SH-SY5Y (cell line): ENCODE measurements at regions not wholly inside any gene's neighbourhood (a gene's known extent, or its start where the extent isn't known, plus 50 kb on each side); places are given as distances from the start of the nearest gene placed in this dataset.

Experiments used
- GATA2 ChIP-seq: IDR thresholded peaks from 2 replicates; pipeline ENCODE4 v1.6.1; 2011; ENCODE audit warnings: mild to moderate bottlenecking, low read depth, low read length
- GATA3 ChIP-seq: IDR thresholded peaks from 2 replicates; pipeline ENCODE4 v1.6.1; 2011; ENCODE audit warnings: low read depth, mild to moderate bottlenecking, low read length, moderate library complexity

DNA sequence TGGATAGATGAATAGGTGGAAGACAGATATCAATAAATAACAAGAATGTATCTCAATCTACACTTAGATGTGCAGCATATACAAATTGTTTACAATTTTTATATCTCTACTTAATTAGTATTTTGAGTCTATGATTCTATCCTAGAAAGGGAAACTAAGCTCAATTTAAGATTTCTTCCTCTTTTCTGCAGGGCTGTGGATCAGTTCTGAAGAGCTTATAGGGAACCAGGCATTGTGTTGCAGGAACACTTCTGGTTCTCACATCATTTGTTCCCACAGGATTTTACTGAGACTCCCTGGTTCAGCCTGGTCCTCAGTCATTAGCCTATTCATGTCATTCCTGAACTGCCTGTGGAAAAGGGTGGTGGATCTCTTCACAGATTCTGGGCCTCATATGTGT, 105.8 kb downstream of the TNFSF18 start:
- TF ChIP-seq GATA3 (no peak), GATA2 (no peak)

DNA sequence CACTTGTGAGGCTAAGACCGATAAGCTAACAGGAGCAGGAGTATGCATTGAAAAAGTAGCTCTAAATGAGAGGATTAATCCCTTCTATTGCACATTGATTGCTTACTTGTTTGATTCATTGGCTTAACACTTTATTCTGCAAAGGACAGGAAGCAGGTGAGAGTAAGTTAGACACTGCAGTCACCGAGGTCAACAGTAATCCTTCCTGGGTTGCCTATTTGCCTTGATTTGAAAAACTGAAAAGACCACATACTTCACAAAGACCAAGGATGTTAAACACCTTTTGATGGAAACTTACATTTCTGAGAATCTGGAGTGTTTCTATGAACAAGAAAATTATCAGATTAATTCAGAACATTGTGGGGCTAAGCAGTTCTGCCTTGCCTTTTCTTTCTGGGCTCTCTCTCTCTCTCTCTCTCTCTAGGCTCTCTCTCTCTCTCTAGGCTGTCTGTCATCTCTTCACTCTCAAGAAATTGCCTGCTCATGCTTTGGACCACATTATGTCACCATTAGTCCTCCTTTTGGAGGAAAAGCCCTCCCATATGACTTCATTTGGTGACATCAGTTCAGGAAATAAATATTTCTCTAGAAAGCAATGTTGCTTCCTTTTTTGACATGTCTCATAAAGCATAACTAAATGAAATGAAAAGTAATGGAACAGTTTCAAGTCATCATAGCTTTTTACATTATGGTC, 103.8 kb downstream of the TNFSF18 start:
- no peak for TF ChIP-seq GATA3
- no peak for TF ChIP-seq GATA2

DNA sequence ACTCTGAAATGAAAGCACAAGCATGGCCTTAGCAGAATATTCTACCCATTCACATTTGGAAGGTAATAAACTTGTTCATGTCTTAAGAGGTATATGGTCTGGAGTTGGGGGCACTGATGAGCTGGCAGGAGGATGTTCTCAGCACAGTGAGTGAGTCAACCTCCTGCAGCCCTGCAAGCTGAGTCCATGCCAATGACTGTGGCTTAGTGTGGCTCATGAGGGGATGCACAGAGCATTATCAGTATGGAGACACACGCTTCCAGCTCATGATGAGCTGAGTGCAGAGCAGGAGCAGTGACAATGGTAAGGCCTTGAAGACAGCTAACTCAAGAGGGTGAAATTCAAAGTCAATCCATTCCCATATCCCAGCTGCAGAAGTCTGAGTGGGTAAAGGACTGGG, 102.3 kb downstream of the TNFSF18 start:
- TF ChIP-seq GATA3: no peak
- TF ChIP-seq GATA2: no peak

DNA sequence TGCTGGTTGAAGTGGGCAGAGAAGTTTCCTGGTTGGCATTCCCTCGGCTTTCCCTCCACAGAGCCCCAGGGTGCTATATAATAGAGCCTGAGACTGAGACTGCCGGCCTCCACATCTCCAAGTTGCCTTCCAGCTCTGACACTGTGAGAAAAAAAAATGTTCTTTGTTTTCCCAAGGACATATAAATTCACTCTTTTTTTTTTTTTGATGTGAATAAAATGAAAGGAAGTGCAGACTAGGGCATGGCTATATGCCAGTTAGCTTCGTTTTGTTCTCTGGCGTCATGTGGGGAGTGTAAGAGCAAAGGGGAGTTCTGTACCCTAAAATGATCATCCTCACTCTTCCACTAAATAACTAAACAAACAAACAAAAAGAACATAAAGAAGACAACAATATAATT, 101.6 kb downstream of the TNFSF18 start:
- TF ChIP-seq GATA2: no peak
- no peak for TF ChIP-seq GATA3

DNA sequence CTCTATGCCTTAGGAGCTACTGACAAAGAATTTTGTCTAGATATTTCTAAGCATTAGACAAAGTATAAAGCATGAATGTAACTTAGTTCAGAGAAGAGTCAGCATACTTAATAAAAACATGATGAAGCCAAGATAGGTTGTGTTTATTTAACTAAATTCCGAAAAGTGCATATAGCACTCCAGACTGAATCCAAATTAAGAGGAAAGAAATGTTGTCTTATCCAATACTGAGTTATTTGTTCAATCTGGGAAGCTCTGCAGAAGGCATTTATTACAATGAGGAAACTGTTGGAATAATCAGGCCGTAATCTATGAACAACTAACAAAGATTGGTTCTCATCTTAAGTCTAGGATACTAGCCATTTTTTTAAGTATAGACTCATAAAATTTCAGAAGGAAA, 100.2 kb downstream of the TNFSF18 start:
- TF ChIP-seq GATA3: no peak
- no peak for TF ChIP-seq GATA2

DNA sequence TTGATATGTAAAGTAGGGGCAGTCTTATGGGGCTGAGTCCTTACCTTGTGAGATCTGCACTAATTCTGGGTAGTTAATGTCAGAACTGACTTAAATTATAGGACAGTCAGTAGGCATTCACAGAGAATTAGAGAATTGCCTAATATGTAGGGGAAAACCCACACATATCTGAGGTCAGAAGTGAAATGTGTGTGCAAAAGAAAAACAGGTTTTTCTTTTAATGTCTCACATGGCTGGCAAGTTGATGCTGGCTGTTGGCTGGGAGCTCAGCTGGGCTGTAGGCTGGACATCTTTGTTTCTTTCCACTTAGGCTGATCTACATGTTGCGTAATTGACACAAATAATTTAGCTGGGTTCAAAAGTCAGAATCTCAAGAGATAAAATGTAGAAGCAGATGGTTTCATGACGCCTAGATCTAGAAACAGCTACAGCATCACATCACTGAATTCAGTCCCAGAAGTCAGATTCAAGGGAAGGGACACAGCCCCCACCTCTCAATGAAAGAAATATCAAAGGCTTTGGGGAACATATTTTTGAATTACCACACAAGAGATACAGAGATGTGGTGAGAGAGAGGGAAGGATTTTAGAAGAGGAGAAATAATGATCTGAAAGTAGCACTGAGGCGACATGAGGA, 98.9 kb downstream of the TNFSF18 start:
- TF ChIP-seq GATA3 (no peak), GATA2 (no peak)

DNA sequence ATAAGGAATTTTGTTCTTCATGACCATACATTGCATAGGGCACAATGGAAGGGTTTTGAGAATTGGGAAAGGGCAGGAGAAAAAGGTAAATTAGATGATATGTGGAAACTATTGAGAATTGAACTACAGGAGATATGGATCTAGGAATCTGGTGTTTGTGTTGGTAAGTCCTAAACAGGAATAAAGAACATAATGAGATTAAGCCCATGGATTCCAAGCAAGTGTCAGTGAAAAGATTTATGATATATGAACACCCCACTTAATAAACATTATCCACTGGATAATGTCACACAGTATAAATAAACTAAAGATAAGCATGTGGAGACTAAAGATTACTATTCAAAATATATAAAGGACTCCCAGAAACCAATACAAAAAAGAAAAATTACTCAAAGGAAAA, 98.2 kb downstream of the TNFSF18 start:
- TF ChIP-seq GATA3 (no peak; the same call in 1 of the 2 replicates), GATA2 (no peak)

DNA sequence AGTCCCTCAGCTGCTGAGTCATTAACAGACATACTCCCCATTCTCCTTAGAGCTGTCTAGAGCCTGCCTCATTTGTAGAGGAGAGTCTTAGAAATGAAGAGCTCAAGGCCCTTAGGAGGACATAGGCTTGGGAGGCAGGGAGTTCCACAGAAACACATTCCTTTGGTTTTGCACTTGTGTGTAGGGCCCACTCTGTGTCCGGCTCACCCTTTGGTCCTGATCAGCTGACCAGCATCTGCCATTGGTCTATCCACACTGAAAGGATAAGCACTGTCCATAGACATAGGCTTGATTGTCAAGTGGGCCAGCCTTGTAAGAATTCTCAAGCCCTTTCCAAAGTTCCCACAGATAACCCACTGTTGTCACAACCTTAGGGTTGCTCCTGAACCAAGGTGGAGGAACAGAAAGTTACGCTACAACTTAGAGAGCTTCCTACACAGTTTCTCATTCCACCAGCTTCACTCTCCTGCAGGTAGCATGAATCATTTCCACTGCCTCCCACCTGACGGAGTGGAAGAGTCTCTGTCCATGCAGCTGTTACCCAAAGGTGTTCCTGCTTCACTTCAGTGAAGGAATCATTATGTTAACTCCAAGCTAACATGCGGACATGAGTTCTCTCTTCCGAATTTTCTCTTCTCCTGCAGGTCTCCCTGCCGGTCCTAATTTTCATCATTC, 96.1 kb downstream of the TNFSF18 start:
- TF ChIP-seq GATA3 (no peak), GATA2 (no peak)

DNA sequence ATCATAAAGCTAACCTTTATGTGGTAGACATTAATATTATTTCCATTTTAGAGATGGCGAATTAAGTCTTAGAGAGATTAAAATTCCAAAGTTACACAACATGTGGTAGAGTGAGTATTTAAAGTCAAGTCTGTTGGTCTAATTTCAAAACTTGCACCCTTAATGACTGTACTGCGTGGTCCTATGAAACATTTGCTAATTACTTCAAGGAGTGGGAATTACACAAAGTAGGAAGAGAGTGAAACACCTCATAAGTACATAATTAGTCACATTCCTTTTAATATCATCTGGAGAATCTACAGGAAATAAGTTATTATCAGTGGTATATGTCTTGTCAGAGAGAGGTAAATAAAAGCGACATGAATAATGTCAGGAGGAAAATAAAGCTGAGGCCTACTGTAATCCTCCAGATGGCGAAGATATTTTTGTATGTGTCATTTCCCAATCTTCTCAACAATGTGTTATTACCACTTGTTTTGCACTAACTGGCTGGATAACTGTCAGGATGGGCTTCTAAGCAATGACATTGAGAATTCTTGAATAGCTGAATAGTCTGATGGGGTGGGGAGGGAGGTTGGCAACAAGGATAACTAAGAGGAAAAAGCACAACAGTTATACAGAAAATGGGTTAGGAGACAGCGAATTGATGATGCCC, 95.5 kb downstream of the TNFSF18 start:
- TF ChIP-seq GATA2: no peak
- TF ChIP-seq GATA3: no peak

DNA sequence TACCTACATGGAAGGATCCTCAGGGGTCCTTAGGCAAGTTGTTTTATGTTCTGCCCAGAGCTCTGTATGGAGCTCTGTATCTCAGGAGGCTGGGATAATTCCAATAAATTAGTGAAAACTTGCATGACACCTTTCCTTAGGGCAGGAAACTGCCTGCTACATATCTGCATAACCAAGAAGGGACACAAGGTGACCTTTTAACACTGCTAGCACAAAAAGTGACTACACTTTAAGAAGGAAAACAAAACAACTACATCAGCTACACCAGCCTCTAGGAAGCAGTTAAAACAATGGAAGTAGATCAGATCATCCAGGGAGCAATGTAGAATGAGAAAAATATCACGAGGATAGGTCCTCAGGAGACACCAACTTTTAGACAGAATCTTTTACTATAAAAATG, 93.9 kb downstream of the TNFSF18 start:
- TF ChIP-seq GATA3: no peak
- TF ChIP-seq GATA2: no peak

DNA sequence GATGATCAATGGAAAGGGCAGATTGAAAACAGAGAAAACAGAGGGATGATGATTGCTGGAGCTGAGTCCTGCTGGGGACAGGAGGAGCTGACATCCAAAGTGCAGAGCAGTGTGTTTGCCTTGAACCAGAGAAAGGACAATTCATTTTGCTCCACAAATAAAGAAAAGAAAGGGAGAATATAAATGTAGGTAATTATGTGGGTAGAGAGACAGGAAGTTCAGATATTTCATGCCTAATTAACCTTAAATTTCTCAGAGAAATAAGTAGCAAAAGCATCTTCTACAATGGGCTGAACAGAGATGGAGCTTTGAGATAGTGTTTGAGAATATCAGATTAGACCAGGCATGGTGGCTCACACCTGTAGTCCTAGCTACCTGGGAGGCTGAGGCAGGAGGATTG, 93.2 kb downstream of the TNFSF18 start:
- TF ChIP-seq GATA2 (no peak), GATA3 (no peak)

DNA sequence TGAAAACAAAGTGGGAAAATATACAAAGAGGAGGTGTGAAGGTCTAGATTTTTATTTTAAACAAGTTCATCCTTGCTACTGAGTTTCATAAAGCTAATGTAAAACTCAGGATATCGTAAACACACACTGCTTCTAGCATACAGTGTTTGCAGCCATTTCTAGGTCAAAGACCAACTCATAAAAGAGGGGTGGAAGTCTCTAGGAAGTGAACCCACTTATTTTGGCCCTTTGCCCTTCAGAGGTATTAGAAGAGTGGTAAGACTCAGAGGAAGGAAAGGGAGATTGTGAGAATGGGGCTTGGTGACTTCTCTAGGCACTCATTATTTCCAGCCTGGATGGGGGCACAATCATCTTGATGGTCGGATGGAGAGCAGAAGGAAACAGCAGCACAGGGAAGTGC, 91.2 kb downstream of the TNFSF18 start:
- no peak for TF ChIP-seq GATA2
- TF ChIP-seq GATA3: no peak

DNA sequence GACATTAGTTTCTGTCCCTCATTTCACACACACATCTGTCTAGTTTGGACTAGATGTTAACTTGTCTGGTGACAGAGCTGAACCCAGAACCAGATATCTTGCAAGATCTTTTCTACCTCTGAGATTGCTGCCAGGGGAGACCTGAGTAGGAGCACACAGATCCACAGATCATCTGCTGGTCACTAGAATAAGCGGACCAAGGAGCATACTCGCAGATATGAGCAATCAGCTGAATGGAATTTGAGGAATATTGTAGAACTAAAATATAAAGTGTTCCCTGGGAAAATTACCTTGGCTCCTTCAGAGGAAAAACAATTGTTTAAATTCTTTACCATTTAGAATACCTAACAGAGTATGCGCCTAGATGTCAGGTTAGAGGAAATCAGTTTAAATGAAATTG, 90.7 kb downstream of the TNFSF18 start:
- TF ChIP-seq GATA2 (no peak), GATA3 (no peak)

DNA sequence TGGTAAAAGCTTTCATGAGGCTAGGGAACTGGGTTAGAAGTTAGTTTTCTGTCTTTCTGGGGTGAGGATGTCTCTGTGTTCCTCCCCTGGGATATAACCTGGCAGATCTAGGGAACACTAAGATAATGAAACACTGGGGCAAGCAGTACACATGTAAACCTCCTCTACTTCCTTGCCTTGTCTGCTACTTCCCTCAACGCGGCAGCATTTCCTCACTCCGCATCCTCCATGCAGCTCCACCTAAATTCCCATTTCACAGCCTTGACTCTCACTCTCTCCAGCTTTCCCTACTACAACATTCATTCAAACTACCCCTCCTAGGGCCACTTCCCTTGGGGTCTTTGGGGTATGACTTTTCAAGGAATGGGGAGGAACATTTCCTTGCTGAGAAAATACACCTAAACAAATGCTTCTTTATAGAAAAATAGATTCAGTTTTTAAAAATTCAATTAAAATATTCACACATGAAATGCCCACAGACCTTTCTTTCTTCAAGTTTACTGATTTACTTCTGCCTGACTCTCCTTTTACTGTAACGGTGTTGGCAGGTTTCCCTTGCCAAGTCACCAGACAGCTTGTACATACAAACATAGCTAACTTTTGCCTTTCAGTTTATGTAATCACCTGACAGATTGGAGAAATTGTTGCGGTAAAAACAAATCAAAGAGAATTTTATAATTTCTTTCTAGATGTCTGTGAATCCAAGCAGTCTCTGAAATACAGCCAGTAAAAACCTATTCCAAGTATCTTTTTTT, 90.1 kb downstream of the TNFSF18 start:
- TF ChIP-seq GATA3 (no peak), GATA2 (no peak)
